H1 (cell line): ENCODE measurements at regions not wholly inside any gene's neighbourhood (a gene's known extent, or its start where the extent isn't known, plus 50 kb on each side); places are given as distances from the start of the nearest gene placed in this dataset.

ENCODE experiments used
- SP4 ChIP-seq: IDR thresholded peaks from 2 replicates; pipeline ENCODE4 v1.6.1; 2012; ENCODE audit warnings: low read length, inconsistent platforms

- no peak for TF ChIP-seq SP4
- TF ChIP-seq, all 59 proteins: peak for 0
These were observed 143.9 kb downstream of the TLE3 start (continued) for GRCh38 chr15:69953816-69954215.
